ENCODE measurements at regions not wholly inside any gene's neighbourhood (a gene's known extent, or its start where the extent isn't known, plus 50 kb on each side); places are given as distances from the start of the nearest gene placed in this dataset.
A peak's percentile ranks its signal among the peaks of the same experiment; 100 is the strongest.
"Not testable (repeated sequence)": the region's sequence is repeated elsewhere in the genome, so short reads cannot be mapped to it uniquely, and the experiment has no call there.

- peaks cover 17 to 44% (median 28%) of the 10 kb centered on the region in 4 experiments for H3K4me1 ChIP-seq (ENCODE audit: control extremely low read depth in 1 of 4, control insufficient read depth in 4 of 4, insufficient read depth in 4 of 4, low read length in 3 of 4)
- peaks cover 0 to 4% (median 0%) of the 10 kb centered on the region in 5 experiments for H3K9me3 ChIP-seq (ENCODE audit: control extremely low read depth in 1 of 5, control insufficient read depth in 4 of 5, insufficient read depth in 2 of 5, low read depth in 1 of 5, low read length in 4 of 5)
- no peak for DNase-seq
- no peaks in the 10 kb centered on the region for H3K36me3 ChIP-seq (ENCODE audit: control insufficient read depth in 4 of 4, insufficient read depth in 4 of 4, low read length in 3 of 4)
- POLR2A ChIA-PET, result no interaction called here
- WGBS (ENCODE audit: insufficient coverage), result no CpG with 5 or more reads among the region's 3 CpGs
- CTCF ChIA-PET, result interaction anchor here (1.3 kb wide), 1 partner anchor 31 kb away, joined by 3 read pairs; no protein-coding TSS in a partner anchor
- H3K4me3 ChIP-seq (ENCODE audit: control insufficient read depth in 1 of 7, extremely low read depth in 1 of 7, insufficient read depth in 4 of 7, low read depth in 2 of 7, low read length in 6 of 7), result no peak overlapping the region
- H3K27me3 ChIP-seq (replicated peaks in 2 of 5; ENCODE audit: control insufficient read depth in 4 of 5, insufficient read depth in 5 of 5, low read length in 4 of 5), result no peaks in the 10 kb centered on the region
- no peak overlapping the region for H3K27ac ChIP-seq (ENCODE audit: insufficient read depth in 1 of 2, low read depth in 1 of 2, low read length in 2 of 2, poor library complexity in 1 of 2, severe bottlenecking in 2 of 2)
Observed at GRCh38 chr6:12485837-12486236, 195.7 kb downstream of the EDN1 start.

- peak overlapping the region; percentile 13 to 70 for H3K27ac ChIP-seq (ENCODE audit: insufficient read depth in 1 of 2, low read depth in 1 of 2, low read length in 2 of 2, poor library complexity in 1 of 2, severe bottlenecking in 2 of 2)
- H3K4me3 ChIP-seq (ENCODE audit: control insufficient read depth in 1 of 7, extremely low read depth in 1 of 7, insufficient read depth in 4 of 7, low read depth in 2 of 7, low read length in 6 of 7), result peak overlapping the region in 3 of 7 experiments; percentile 7 to 22 (median 14)
- peaks cover 0 to 9% (median 0%) of the 10 kb centered on the region in 5 experiments for H3K9me3 ChIP-seq (ENCODE audit: control extremely low read depth in 1 of 5, control insufficient read depth in 4 of 5, insufficient read depth in 2 of 5, low read depth in 1 of 5, low read length in 4 of 5)
- no peaks in the 10 kb centered on the region for H3K27me3 ChIP-seq (replicated peaks in 2 of 5; ENCODE audit: control insufficient read depth in 4 of 5, insufficient read depth in 5 of 5, low read length in 4 of 5)
- peaks cover 13 to 41% (median 25%) of the 10 kb centered on the region in 4 experiments for H3K4me1 ChIP-seq (ENCODE audit: control extremely low read depth in 1 of 4, control insufficient read depth in 4 of 4, insufficient read depth in 4 of 4, low read length in 3 of 4)
- DNase-seq, result peak in 1 of 3 donors; percentile 10
- WGBS (ENCODE audit: insufficient coverage), result no CpG with 5 or more reads among the region's 2 CpGs
- CTCF ChIA-PET, result interaction anchor here (1.2 kb wide), 2 partner anchors 11 to 14 kb away, joined by 3 to 5 read pairs; no protein-coding TSS in a partner anchor
- POLR2A ChIA-PET, result no interaction called here
- H3K36me3 ChIP-seq (ENCODE audit: control insufficient read depth in 4 of 4, insufficient read depth in 4 of 4, low read length in 3 of 4), result no peaks in the 10 kb centered on the region
Observed at GRCh38 chr6:12490351-12490903, 200.3 kb downstream of the EDN1 start.

- peak overlapping the region in 3 of 7 experiments; percentile 14 to 45 (median 22) for H3K4me3 ChIP-seq (ENCODE audit: control insufficient read depth in 1 of 7, extremely low read depth in 1 of 7, insufficient read depth in 4 of 7, low read depth in 2 of 7, low read length in 6 of 7)
- no peaks in the 10 kb centered on the region for H3K36me3 ChIP-seq (ENCODE audit: control insufficient read depth in 4 of 4, insufficient read depth in 4 of 4, low read length in 3 of 4)
- POLR2A ChIA-PET, result no interaction called here
- peak; percentile 67 to 94 (median 91) for DNase-seq
- H3K27me3 ChIP-seq (replicated peaks in 2 of 5; ENCODE audit: control insufficient read depth in 4 of 5, insufficient read depth in 5 of 5, low read length in 4 of 5), result no peaks in the 10 kb centered on the region
- H3K4me1 ChIP-seq (ENCODE audit: control extremely low read depth in 1 of 4, control insufficient read depth in 4 of 4, insufficient read depth in 4 of 4, low read length in 3 of 4), result peaks cover 13 to 41% (median 25%) of the 10 kb centered on the region in 4 experiments
- peaks cover 0 to 9% (median 0%) of the 10 kb centered on the region in 5 experiments for H3K9me3 ChIP-seq (ENCODE audit: control extremely low read depth in 1 of 5, control insufficient read depth in 4 of 5, insufficient read depth in 2 of 5, low read depth in 1 of 5, low read length in 4 of 5)
- peak overlapping the region; percentile 13 to 70 for H3K27ac ChIP-seq (ENCODE audit: insufficient read depth in 1 of 2, low read depth in 1 of 2, low read length in 2 of 2, poor library complexity in 1 of 2, severe bottlenecking in 2 of 2)
- WGBS (ENCODE audit: insufficient coverage), result 0% methylated on average over 1 of the region's 2 CpGs
- CTCF ChIA-PET, result no interaction called here
Observed at GRCh38 chr6:12490904-12491571, 200.9 kb downstream of the EDN1 start.

GRCh38 chr6:12492929-12493328 is 202.8 kb downstream of the EDN1 start:
- H3K27ac ChIP-seq (ENCODE audit: insufficient read depth in 1 of 2, low read depth in 1 of 2, low read length in 2 of 2, poor library complexity in 1 of 2, severe bottlenecking in 2 of 2); H3K27me3 ChIP-seq (replicated peaks in 2 of 5; ENCODE audit: control insufficient read depth in 4 of 5, insufficient read depth in 5 of 5, low read length in 4 of 5); H3K36me3 ChIP-seq (ENCODE audit: control insufficient read depth in 4 of 4, insufficient read depth in 4 of 4, low read length in 3 of 4); H3K9me3 ChIP-seq (ENCODE audit: control extremely low read depth in 1 of 5, control insufficient read depth in 4 of 5, insufficient read depth in 2 of 5, low read depth in 1 of 5, low read length in 4 of 5); DNase-seq; CTCF ChIA-PET; H3K4me3 ChIP-seq (ENCODE audit: control insufficient read depth in 1 of 7, extremely low read depth in 1 of 7, insufficient read depth in 4 of 7, low read depth in 2 of 7, low read length in 6 of 7): not testable (repeated sequence)
- POLR2A ChIA-PET, result interaction anchor here (0.7 kb wide), 1 partner anchor 12 kb away, joined by 3 read pairs; no protein-coding TSS in a partner anchor
- peaks cover 13 to 41% (median 25%) of the 10 kb centered on the region in 4 experiments for H3K4me1 ChIP-seq (ENCODE audit: control extremely low read depth in 1 of 4, control insufficient read depth in 4 of 4, insufficient read depth in 4 of 4, low read length in 3 of 4)
- WGBS (ENCODE audit: insufficient coverage), result no CpG with 5 or more reads among the region's 4 CpGs

GRCh38 chr6:12493446-12493845 is 203.3 kb downstream of the EDN1 start:
- Histone ChIP-seq H3K4me1 (ENCODE audit: control extremely low read depth in 1 of 4, control insufficient read depth in 4 of 4, insufficient read depth in 4 of 4, low read length in 3 of 4) (peaks cover 13 to 38% (median 25%) of the 10 kb centered on the region in 4 experiments), H3K36me3 (ENCODE audit: control insufficient read depth in 4 of 4, insufficient read depth in 4 of 4, low read length in 3 of 4) (no peaks in the 10 kb centered on the region), H3K27me3 (replicated peaks in 2 of 5; ENCODE audit: control insufficient read depth in 4 of 5, insufficient read depth in 5 of 5, low read length in 4 of 5) (no peaks in the 10 kb centered on the region), H3K27ac (ENCODE audit: insufficient read depth in 1 of 2, low read depth in 1 of 2, low read length in 2 of 2, poor library complexity in 1 of 2, severe bottlenecking in 2 of 2) (no peak overlapping the region), H3K9me3 (ENCODE audit: control extremely low read depth in 1 of 5, control insufficient read depth in 4 of 5, insufficient read depth in 2 of 5, low read depth in 1 of 5, low read length in 4 of 5) (peaks cover 0 to 8% (median 1%) of the 10 kb centered on the region in 5 experiments), H3K4me3 (ENCODE audit: control insufficient read depth in 1 of 7, extremely low read depth in 1 of 7, insufficient read depth in 4 of 7, low read depth in 2 of 7, low read length in 6 of 7) (no peak overlapping the region)
- ChIA-PET CTCF (no interaction called here), POLR2A (interaction anchor here (0.7 kb wide), 1 partner anchor 11 kb away, joined by 3 read pairs; no protein-coding TSS in a partner anchor)
- 97% methylated on average over 4 of the region's 4 CpGs for WGBS (ENCODE audit: insufficient coverage)
- DNase-seq, result no peak

GRCh38 chr6:12494161-12494560 is 204.0 kb downstream of the EDN1 start:
- Histone ChIP-seq H3K4me1 (ENCODE audit: control extremely low read depth in 1 of 4, control insufficient read depth in 4 of 4, insufficient read depth in 4 of 4, low read length in 3 of 4) (peaks cover 13 to 36% (median 25%) of the 10 kb centered on the region in 4 experiments), H3K4me3 (ENCODE audit: control insufficient read depth in 1 of 7, extremely low read depth in 1 of 7, insufficient read depth in 4 of 7, low read depth in 2 of 7, low read length in 6 of 7) (no peak overlapping the region), H3K27me3 (replicated peaks in 2 of 5; ENCODE audit: control insufficient read depth in 4 of 5, insufficient read depth in 5 of 5, low read length in 4 of 5) (no peaks in the 10 kb centered on the region), H3K36me3 (ENCODE audit: control insufficient read depth in 4 of 4, insufficient read depth in 4 of 4, low read length in 3 of 4) (no peaks in the 10 kb centered on the region), H3K27ac (ENCODE audit: insufficient read depth in 1 of 2, low read depth in 1 of 2, low read length in 2 of 2, poor library complexity in 1 of 2, severe bottlenecking in 2 of 2) (no peak overlapping the region), H3K9me3 (ENCODE audit: control extremely low read depth in 1 of 5, control insufficient read depth in 4 of 5, insufficient read depth in 2 of 5, low read depth in 1 of 5, low read length in 4 of 5) (peaks cover 0 to 8% (median 1%) of the 10 kb centered on the region in 5 experiments)
- ChIA-PET CTCF (no interaction called here), POLR2A (no interaction called here)
- no peak for DNase-seq
- WGBS (ENCODE audit: insufficient coverage), result 98% methylated on average over 7 of the region's 7 CpGs

GRCh38 chr6:12501990-12502389 is 211.8 kb downstream of the EDN1 start:
- WGBS (ENCODE audit: insufficient coverage), result no CpG with 5 or more reads among the region's 1 CpG
- Histone ChIP-seq H3K4me3 (ENCODE audit: control insufficient read depth in 1 of 7, extremely low read depth in 1 of 7, insufficient read depth in 4 of 7, low read depth in 2 of 7, low read length in 6 of 7) (no peak overlapping the region), H3K36me3 (ENCODE audit: control insufficient read depth in 4 of 4, insufficient read depth in 4 of 4, low read length in 3 of 4) (no peaks in the 10 kb centered on the region), H3K9me3 (ENCODE audit: control extremely low read depth in 1 of 5, control insufficient read depth in 4 of 5, insufficient read depth in 2 of 5, low read depth in 1 of 5, low read length in 4 of 5) (no peaks in the 10 kb centered on the region), H3K4me1 (ENCODE audit: control extremely low read depth in 1 of 4, control insufficient read depth in 4 of 4, insufficient read depth in 4 of 4, low read length in 3 of 4) (peaks cover 0 to 6% (median 0%) of the 10 kb centered on the region in 4 experiments), H3K27ac (ENCODE audit: insufficient read depth in 1 of 2, low read depth in 1 of 2, low read length in 2 of 2, poor library complexity in 1 of 2, severe bottlenecking in 2 of 2) (no peak overlapping the region), H3K27me3 (replicated peaks in 2 of 5; ENCODE audit: control insufficient read depth in 4 of 5, insufficient read depth in 5 of 5, low read length in 4 of 5) (no peaks in the 10 kb centered on the region)
- ChIA-PET POLR2A (interaction anchor here (0.7 kb wide), 1 partner anchor 43 kb away, joined by 3 read pairs; no protein-coding TSS in a partner anchor), CTCF (no interaction called here)
- DNase-seq, result no peak
